GM21825 (cell line): ENCODE measurements at regions not wholly inside any gene's neighbourhood (a gene's known extent, or its start where the extent isn't known, plus 50 kb on each side); places are given as distances from the start of the nearest gene placed in this dataset.
"Not testable (repeated sequence)": the region's sequence is repeated elsewhere in the genome, so short reads cannot be mapped to it uniquely, and the experiment has no call there.

Experiments used
- ATAC-seq: cut with Tn5 transposase; IDR thresholded peaks from one replicate; pipeline ENCODE4 v1.9.1; 2021; ENCODE audit warnings: mild to moderate bottlenecking, moderate library complexity; ENCODE audit not compliant: unreplicated experiment

DNA sequence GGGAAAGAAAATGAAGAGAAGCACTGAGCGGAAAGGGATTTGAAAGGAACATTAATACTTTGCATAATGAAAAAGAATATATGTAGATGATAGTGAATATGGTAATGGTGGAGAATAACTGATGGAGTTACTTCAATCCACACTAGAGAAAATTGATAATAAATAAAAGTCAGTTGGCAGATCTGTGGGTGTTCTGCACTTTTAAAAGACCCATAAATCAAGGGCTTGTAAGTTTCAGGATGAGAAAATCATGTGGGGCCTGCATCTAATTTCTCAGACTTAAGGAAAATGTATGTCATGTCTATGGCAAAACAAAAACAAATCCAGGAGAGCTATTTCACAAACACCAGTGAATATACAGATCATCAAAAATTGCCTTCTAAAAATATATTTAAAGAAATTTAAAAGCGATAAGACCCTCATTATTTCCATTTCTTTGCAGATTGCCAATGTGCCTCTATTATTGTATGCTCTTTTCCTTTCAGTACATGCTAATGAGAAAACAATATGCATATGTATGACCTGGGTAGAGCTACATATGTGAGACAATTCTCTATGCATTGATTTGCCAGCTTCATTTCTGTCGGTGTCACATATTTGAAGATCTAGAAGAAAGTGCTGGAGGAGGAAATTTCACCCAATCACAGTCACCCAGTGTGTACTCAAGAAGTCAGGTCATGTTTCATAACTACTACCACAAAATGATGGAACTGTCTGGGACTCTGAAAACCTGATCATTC is 269.9 kb upstream of the PDZRN3 start:
- no peak for ATAC-seq

- ATAC-seq = no peak
Observed at GRCh38 chr3:73893089-73893488, 268.3 kb upstream of the PDZRN3 start.

DNA sequence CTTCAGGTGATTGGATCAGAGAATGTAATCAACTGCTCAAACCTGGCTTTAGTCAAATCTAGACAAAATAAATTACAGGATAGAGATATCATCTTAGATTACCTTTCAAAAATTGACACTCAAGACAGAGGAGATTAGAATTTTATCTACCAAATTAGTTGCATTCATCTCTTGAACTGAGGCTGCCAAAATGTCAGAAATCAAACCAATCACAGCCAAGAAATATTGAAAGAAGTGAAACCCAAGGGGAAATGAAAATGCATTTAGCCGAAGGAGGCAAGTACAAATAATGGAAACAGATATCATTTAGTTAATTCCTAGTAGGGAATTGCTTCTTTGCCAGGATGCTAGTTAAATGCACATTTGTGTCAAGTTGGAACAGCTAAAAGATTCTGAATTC is 261.1 kb upstream of the PDZRN3 start:
- no peak for ATAC-seq

- ATAC-seq = no peak
Observed at GRCh38 chr3:73884361-73884760, 259.6 kb upstream of the PDZRN3 start.

DNA sequence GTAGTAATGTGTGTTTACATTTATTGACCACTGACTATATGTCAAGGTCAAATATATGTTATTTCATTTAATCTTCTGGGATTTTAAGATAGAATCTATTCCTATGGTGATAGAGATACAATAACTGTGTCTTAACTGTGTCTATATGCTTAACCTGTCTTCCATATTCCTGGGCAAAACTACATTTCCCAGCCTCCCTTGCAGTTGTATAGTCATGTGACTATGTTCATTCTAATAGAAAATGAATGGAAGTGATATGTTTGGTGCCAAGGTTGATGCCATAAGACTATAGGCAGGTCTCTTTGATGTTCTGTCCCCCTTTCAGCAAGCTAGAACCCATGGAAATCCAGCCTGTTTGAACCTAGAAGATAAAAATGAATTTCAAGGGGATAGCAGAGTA is 258.8 kb upstream of the PDZRN3 start:
- ATAC-seq = no peak

GRCh38 chr3:73874606-73875369 is 250.0 kb upstream of the PDZRN3 start:
- no peak for ATAC-seq

DNA sequence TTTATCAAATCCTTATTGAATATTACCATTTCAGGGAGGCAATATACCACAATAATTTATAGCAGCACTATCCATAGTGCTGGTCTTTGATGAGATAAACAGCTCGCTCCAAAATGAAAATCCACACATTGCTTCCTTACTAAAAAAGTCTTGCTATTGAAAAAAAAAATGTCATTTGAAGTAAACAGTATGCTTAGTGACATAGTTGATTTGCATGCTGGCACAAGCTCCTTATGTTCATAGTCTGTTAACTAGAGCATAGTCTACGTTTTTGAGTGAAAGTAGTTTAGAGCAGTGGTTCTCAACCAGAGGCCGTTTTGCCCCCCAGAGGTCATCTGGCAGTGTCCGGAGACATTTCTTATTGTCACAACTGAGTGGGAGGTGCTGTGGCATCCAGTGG is 249.4 kb upstream of the PDZRN3 start:
- ATAC-seq = no peak

DNA sequence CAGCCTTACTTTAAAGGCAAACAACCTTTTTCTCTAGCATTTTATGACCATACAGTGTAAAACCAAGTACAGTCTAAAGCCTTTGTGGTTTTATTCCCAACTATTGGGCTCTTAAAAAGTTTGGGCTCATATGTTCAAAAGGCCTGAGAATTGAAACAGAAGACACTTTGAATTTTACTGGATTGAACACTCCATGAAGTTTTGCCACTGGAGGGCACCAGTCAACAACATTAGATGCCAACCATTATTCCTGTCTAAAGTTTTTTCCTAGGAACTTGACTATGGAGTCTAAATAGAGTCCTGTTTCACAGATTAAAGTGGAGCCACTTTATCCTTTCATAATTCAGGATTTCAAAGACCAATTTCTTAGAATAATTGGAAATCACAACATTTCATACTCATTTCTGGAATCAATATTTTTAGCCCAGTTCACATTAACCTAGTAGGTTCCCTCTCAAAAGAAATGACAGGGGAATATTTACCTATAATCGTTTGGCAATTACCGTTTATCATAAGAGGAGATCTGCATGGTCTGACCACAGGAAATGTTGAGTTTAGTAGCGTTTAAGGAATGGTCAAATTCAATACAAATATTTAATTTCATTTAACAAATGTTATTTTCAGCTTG is 244.1 kb upstream of the PDZRN3 start:
- no peak for ATAC-seq

DNA sequence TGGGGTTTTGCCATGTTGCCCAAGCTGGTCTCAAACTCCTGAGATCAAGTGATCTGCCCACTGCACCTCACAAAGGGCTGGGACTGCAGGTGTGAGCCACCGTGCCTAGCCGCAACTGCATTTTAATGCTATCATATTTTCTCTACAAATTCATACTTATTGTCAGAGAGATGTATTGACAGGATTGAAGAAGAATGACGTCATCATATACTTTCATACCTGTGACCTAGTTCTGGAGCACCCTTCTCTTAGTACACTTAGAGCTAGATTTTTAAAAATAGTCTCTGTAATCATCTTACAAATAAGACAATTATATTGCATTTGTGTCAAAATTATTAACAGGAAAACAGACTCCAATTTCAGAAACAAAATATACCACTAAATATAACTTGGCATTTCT is 242.8 kb upstream of the PDZRN3 start:
- no peak for ATAC-seq

DNA sequence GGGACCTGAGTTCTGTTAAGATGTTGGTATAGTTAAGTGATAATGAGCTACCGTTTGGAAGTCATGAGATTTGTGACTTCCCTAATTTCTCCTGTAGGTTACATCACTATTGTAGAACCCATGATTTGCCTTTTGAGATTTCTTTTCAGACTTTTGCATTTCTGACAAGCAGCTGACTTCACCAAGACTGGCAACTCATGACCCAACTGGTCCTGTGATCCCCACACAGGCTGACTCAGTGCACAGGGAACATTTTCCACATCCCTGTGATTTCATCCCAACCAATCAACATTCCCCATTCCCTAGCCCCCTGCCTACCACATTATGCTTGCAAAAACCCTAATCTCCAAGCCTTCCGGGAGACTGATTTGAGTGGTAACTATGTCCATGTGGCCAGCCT is 242.1 kb upstream of the PDZRN3 start:
- ATAC-seq = no peak

- no peak for ATAC-seq
Observed at GRCh38 chr3:73863546-73864079, 238.9 kb upstream of the PDZRN3 start.

DNA sequence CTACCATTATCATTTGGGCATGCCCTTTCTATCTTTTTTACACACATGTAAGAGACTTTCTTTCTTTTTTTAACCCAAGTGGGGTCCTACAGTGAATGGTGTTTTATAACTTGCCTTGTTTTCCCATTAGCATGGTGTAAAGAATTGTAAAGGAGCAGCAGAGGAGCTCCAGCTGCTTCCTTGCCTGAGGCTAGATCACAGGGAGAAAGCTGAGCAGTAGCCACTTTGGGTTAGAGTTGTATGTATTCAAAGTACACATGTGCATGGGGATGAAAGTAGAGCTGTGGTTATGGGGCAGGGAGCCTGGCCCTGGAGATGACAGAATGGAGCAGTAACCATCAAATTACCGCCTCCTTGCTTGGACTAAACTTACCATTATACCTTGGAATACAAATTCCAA is 231.1 kb upstream of the PDZRN3 start:
- no peak for ATAC-seq

DNA sequence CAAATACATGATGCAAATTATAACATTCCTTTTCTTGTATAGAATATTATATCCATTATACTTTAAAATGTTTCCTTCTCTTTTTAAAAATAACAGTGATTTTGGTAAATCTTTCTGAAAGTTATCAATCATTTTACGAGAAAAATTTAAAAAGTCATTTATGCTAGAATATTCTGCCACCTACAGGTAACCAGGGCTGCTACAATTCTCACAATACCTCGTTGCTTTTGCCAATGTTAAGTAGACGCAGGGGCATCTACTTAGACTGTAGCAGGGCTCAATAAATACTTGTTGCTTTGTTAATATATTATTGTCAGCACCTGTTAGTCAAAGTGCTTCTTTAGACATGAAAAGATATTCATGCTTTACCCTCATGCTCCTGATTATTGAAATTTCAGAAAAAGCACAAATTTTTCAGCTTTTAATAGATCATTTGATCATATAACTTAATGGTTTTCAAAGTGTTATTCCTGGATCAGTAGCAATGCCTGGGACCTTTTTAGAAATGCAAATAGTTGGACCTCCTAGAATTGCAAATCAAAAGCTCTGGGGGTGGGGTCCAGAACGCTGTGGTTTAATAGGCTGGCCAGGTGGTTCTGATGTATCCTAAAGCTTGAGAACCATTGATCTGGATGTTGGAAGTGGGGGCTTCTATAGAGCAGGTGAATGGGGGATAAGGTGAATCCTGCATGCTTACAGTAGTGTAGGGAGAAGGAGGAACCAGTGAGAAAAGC is 223.6 kb upstream of the PDZRN3 start:
- no peak for ATAC-seq

- no peak for ATAC-seq
Observed at GRCh38 chr3:73846951-73847350, 222.2 kb upstream of the PDZRN3 start.

- no peak for ATAC-seq
Observed at GRCh38 chr3:73839032-73839431, 214.3 kb upstream of the PDZRN3 start.

DNA sequence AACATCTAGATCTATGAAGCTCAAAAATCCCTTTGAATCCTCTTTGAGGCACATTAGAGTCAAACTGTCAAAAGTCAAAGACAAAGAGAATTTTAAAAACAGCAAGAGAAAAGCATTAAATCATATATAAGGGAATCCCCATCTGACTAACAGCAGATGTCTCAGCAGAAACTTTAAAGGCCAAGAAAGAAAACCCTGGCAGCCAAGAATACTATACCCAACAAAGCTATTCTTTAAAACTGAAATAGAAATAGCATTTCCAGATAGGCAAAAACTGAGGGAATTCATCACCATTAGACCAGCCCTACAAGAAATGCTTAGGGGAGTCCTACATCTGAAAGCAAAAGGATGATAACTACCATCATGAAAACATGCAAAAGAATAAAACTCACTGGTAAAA is 211.2 kb upstream of the PDZRN3 start:
- no peak for ATAC-seq

GRCh38 chr3:73832426-73832825 is 207.7 kb upstream of the PDZRN3 start:
- no peak for ATAC-seq

DNA sequence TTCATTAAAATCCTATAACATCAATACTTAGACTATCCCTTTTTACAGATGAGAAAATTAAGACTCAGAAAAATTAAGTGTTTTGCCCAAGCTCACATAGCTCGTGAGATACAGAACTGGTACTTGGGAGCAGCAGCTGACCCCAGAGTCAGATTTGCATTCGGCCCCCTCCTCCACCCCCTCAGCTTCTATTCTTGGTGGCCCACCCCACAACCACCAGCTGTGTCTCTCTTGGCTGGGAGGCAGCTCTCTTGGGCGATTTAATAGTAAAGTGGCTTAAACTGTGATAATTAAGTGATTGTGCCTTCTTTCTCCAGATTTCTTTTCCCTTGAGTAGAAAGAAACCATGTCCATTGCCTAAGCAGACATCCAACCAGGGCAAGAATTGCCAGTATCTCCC is 203.6 kb upstream of the PDZRN3 start:
- no peak for ATAC-seq

- no peak for ATAC-seq
Observed at GRCh38 chr3:73827725-73828211, 203.0 kb upstream of the PDZRN3 start.

- ATAC-seq = no peak
Observed at GRCh38 chr3:73827204-73827603, 202.5 kb upstream of the PDZRN3 start.

DNA sequence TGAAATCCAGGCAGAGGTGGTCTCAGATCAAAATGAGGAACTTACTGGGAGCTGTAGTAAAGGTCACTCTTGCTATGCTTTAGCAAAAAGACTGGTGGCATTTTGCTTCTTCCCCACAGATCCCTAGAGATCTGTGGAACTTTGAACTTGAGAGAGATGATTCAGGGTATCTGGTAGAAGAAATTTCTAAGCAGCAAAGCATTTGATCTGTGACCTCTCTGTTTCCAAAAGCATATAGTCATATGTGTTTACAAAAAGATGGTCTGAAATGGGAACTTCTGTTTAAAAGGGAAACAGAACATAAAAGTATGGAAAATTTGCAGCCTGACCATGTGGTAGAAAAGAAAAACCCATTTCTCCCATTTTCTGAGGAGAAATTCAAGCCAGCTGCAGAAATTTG is 196.2 kb upstream of the PDZRN3 start:
- not testable (repeated sequence) for ATAC-seq
